SIG-M5 treated with dmso at 0.1 percent for 504 hours (cell line): ENCODE measurements at regions not wholly inside any gene's neighbourhood (a gene's known extent, or its start where the extent isn't known, plus 50 kb on each side); places are given as distances from the start of the nearest gene placed in this dataset.

Experiments
- DNase-seq: peaks from one replicate; lab custom pipeline; 2025; ENCODE audit not compliant: unreplicated experiment; lab: John Stamatoyannopoulos, UW

DNA sequence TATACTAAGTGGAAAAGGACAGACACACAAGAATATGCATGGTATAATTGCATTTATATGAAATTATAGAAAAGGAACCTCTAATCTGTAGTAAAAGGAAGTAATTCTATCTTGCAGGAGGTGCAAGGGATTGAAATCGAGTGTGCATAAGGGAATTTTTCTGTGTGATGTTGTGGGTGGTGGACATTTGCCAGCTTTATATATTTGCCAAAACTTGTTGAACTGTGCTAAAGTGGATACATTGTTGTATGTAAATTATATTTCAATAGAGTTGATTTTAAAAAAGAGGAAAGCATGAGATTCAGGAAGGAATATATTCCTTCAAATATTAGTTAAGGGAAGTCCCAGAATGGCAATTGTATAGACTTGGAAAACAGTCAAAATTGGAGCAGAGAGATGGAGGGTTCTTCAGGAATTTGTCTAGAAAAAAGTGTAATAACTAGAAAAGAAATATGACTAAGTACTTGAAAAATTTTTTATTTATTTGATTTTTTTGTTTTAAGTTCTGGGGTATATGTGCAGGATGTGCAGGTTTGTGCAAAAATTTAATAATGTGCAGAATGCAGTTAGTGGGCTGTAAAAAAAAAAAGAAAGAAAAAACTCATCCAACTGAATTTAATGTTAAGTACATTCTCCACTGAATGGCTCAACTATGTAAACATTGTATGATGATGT, 96.1 kb downstream of the ARL4A start:
- no peak for DNase-seq

GRCh38 chr7:12785473-12785872, 98.0 kb downstream of the ARL4A start:
- no peak for DNase-seq

- DNase-seq, result no peak
Measured at GRCh38 chr7:12786494-12786893, 99.1 kb downstream of the ARL4A start.

DNA sequence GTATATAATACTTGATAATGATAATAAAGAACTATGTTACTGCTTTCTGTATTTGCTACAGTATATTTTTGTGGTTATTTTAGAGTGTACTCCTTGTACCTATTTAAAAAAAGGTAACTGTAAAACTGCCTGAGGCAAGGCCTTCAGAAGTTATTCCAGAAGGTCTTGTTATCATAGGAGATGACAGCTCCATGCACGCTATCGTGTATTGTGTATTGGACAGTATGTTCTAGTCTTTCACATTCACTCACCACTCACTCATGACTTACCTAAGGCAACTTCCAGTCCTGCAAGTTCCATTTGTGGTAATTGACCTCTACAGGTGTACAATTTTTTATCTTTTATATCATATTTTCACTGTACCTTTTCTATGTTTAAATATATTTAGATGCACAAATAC, 100.7 kb downstream of the ARL4A start:
- DNase-seq, result no peak

- no peak for DNase-seq
Measured at GRCh38 chr7:12788591-12788990, 101.2 kb downstream of the ARL4A start.

DNA sequence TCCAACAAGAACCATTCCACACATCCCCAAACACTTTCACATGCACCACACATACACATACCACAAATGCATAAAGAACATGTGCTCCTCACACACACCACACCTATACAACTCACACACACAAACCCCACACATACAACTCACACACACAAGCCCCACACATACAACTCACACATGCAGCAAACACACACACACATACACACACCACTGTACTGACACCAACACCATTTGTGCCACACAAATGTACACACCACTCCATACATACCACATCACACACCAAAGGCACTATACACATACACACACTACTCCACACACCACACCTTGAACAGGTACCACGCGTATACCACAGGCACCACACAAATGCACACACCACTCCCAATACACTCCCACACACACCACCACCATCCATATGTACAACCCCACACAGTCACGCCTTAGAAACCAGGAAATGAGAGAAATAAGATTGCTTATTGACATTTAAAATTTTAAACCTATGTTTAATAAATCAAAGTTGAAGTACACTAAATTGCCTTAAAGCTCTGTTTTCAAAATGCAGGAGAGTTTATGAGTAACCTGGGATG, 107.4 kb downstream of the ARL4A start:
- DNase-seq, result no peak

GRCh38 chr7:12796397-12797127, 109.1 kb downstream of the ARL4A start:
- DNase-seq, result no peak

DNA sequence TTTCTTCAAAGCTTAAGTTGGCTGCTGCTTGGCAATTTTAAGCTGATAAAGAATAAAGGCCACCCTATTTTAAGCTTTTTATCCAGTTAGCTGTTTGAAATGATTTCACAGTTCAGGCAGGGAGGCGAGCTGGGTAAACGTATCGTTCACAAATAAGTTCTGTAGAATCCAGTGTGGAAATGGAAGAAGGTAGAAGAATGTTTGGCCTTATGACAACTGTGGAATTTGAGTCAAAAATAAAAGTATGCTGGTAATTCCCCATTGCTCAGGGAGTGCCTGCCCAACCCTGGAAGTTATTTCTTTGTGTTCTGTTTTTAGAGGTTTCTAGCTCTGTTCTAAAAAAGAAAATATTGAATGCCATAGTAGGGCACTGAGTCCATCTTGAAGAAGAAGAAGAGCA, 113.1 kb downstream of the ARL4A start:
- DNase-seq, result no peak

GRCh38 chr7:12801107-12801506, 113.7 kb downstream of the ARL4A start:
- no peak for DNase-seq

DNA sequence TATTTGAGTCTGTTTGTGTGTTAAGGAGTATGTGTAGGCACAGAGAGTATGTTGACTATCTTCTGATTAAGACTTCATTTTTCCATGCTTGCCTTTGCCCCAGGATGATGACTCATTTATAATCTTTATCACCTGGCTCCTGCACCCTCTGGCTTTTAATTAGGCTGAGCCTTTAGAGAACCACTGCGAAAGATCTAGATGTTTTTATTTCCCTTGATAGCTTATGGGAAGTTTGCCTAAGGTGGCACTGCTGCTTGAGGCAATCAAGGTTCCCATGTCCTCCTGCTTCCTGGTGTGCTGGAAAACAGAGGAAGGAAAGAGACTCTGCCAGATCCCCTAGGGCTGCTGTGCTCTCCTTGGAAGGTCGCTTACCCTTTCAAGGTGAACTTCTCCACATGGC, 114.6 kb downstream of the ARL4A start:
- no peak for DNase-seq

GRCh38 chr7:12803542-12803941, 116.1 kb downstream of the ARL4A start:
- DNase-seq, result no peak

- no peak for DNase-seq
Measured at GRCh38 chr7:12805518-12805928, 118.1 kb downstream of the ARL4A start.

DNA sequence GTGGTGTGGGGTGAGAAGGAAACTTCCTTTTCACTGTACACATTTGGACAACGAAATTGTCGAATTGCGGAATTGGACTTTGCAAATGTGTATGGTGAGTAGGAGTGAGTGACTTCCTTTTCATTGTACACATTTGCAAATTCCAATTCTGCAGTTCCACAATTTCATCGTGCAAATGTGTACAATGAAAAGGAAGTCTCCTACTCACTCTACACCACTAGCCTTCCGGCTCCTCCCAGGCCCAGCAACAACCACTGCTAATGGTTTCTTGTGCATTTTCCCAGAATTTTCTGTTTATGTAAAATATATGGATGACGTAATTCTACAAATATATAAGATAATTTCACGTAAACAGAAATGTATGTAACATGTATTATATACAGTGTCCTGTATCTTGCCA, 118.5 kb downstream of the ARL4A start:
- no peak for DNase-seq

- no peak for DNase-seq
Measured at GRCh38 chr7:12809476-12809875, 122.0 kb downstream of the ARL4A start.

DNA sequence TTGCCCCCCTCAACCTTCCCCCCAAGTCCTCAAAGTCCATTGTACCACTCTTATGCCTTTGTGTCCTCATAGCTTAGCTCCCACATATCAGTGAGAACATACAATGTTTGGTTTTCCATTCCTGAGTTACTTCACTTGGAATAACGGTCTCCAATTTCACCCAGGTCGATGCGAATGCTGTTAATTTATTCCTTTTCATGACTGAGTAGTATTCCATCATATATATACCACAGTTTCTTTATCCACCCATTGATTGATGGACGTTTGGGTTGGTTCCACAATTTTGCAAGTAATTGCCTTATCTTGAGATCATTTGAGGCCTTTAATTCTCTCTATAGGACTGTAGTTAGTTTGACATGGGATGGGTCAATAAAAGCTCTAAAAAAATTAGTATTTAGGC, 124.7 kb downstream of the ARL4A start:
- no peak for DNase-seq

DNA sequence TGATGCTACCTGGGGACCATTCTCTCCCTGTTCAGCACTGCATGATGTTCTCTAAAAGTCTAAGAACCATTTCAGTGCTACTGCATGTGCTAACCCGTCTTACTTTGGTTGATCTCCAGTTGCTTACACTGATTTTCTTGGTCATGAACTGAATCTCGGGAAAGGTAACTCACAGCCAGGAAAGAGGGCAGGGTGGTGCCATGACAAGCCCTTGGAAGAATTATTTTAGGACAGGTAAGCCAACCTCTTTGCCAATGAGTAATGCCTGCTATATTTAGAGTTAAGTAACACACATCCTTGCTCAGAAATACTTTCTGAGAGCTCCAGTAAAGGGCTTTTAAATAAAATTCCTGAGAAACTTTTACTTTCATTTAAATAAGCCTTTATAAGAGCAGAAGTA, 126.7 kb downstream of the ARL4A start:
- DNase-seq, result no peak

GRCh38 chr7:12814828-12815227, 127.4 kb downstream of the ARL4A start:
- no peak for DNase-seq

DNA sequence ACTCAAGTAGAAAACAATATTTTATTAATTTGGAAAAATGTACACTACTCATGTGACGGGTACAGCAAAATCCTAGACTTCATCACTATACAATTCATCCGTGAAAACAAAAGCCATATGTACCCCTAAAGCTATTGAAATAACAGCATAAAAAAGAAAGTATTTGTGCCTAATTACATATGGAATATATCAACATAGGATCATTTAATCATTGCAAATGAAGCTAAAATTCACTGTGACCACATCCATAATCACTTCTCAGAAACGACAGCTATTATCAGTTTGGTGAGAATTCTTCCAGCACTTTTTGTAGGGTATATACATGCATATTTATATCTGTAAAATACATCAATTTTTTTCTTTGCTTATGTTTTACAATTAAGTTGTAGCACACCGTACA, 128.0 kb downstream of the ARL4A start:
- no peak for DNase-seq

DNA sequence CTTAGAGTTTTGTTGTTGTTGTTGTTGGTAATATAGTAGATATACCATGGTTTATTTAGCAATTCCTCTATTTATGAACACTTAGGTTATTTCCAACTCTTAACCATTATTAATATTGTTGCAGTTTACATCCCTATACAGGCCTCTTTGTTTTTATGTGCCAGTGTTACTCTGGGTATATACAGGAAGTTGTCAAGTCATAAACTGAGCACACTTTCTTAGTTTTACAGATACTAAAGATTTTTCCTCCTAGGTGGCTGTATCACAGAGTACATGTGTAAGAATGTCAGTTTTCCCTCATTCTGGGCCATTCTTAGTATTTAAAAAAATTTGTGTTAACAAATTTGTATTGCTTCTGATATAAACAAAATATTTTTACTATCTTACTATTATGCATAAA, 128.4 kb downstream of the ARL4A start:
- no peak for DNase-seq

DNA sequence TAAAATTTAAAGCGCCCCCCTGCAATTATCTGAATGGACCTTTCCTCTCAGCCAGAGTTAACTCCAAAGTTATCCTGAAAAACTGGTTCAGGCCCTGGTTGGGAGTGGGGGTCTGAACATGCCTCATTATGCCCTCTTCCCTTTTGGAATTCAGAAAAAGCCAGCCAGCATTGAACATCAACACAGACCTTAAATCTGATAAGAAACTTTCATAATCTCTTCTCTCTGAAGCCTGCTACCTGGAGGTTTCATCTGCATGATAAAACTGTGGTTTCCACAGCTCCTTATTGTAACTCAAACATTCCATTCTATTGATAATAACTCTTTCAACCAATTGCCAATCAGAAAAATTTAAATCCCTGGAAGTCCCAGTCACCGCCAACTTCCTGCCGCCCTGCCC, 133.3 kb downstream of the ARL4A start:
- DNase-seq, result no peak

- DNase-seq, result no peak
Measured at GRCh38 chr7:12821746-12822145, 134.3 kb downstream of the ARL4A start.

DNA sequence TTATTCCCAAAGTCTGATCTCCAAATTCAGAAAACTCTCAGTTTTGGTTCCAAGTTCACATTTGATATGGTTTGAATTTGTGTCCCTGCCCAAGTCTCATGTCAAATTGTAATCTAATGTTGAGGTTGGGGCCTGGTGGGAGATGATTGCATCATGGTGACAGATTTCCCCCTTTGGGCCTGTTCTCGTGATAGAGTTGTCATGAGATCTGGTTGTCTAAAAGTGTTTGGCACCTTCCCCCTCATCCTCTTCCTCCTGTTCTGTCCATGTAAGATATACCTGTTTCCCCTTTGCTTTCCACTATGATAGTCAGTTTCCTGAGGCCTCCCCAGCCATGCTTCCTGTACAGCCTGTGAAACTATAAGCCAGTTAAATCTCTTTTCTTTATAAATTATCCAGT, 138.6 kb downstream of the ARL4A start:
- no peak for DNase-seq
